CD4-positive, alpha-beta T cell treated with Interleukin-10 for 1 hour (primary cell): ENCODE measurements at regions not wholly inside any gene's neighbourhood (a gene's known extent, or its start where the extent isn't known, plus 50 kb on each side); places are given as distances from the start of the nearest gene placed in this dataset.
"Not testable (repeated sequence)": the region's sequence is repeated elsewhere in the genome, so short reads cannot be mapped to it uniquely, and the experiment has no call there.

Experiments used
- DNase-seq: peaks from one replicate; pipeline ENCODE4 v3.0.0-alpha.2; 2020

DNA sequence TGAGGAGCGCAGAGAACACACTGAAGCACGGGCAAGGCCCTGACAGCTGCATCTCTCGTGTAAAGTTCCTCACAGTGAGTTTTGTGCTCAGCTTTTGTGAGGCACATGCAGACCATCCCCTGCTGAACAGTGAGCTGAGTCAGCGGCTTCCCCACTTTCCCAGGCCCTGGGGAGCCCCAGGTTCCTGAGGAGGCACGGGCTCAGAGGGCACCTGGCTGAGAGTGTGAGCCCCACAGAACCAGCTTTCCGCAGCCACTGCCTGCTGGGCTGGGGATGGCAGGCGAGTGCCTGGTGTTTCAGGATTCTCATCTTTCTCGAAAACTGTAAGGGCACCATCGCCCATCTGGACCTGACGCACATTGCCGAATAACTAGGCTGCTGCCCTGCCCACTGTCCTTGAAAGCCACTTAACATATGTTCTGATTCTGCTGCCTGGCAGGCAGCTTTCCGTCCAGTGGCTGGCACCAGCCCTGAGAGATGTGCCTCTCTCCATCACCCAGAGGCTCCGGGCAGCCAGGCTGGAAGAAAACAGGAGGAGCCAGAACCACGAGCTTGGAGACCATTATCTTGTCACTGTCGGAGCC is 266.7 kb upstream of the FOXF1 start:
- no peak for DNase-seq

DNA sequence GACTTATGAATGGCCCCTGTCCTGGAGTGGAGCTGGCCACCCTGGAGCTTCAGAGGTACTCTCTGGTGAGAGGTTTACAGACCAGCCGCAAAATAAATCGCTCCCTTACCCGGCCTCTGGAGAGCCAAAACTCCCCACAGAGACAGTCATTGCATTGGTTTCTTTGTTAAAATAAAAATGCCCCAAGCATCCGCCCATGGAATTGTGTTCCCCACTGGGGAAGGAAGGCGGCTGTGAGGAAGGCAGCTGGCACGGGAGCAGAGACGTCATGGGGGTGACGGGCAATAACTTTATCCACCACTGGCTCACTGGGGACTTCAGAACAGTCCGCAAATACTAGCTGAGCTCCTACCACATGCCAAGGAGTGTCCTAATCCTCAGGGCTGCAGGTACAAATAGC is 266.2 kb upstream of the FOXF1 start:
- no peak for DNase-seq

DNA sequence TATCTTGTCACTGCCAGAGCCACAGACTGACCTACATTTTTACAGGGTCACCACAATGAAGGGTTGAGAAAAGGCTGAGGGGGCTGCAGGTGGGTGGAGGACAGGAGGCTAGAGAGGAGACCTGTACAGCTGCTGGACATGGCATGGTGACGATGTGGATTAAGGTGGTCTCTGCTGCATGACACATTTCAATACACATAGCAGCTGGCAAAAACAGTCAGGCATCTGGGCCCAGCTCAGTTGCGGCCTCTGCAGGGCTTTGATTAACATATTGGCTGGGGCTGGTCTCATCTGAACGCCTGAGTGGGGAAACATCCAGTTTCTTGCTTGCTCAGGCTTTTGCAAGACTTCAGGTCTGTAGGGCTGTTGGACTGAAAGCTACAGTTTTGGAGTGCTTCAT is 265.4 kb upstream of the FOXF1 start:
- no peak for DNase-seq

DNA sequence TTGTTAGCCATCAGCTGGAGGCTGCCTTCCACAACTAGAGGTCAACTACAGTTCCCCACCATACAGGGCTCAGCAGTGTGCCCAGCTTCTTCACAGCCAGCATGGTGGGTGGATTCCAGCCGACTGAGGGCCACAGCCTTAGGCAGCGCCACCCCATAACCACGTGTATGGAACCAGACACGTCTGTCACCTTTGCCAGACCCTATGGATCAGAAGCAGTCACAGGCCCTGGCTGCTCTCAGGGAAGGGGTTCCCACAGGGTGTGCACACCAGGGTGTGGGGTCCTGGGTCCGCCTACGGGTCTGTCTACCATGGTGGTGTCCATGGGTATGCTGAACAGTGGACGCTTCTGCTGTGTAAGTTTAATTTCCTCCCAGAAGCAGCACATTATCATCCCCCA is 265.0 kb upstream of the FOXF1 start:
- DNase-seq, result no peak

DNA sequence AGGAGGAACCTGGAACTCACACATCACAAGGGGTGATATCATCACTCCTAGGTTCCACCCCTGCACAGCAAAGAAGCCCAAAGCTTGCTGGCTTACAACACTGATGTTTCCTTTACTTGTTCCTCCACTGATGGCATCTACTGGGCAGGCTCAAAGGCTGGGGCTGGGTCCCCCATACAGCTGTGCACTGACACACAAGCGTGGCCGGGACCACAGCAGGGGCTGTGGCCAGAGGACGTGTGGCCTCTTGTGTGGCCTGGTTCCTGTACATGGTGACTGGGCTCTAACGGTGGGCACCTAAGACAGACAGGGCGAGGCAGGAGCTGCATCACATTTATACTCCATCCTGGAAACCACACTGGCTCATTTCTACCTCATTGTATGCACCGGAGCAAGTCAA is 264.4 kb upstream of the FOXF1 start:
- no peak for DNase-seq

DNA sequence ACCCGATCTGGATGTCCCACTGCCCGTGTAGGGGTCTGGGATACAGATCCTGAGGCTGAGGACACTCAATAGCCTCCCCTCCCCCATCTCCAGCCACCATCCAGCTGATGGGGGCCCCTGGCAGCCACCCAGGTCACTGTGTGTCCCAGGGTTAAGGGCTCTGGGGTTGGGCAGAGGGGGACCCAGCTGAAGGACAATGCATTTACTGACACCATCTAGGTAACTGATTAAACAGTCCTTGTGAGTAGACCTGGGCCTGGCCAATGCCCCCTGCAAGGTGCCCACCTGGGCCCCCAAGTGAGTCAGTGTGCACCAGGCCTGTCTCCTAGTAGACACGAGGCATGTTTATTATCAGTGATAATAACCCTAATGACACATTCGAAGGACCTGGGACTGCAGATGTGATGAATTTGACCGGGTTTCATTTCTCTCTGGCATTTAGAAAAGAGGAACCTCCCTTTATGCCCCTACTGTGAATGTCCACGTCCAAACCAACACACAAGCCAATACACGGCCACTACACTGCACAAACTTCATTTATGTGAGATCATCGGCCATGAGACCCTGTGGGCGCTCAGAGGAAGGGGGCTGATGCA is 261.9 kb upstream of the FOXF1 start:
- DNase-seq, result no peak

DNA sequence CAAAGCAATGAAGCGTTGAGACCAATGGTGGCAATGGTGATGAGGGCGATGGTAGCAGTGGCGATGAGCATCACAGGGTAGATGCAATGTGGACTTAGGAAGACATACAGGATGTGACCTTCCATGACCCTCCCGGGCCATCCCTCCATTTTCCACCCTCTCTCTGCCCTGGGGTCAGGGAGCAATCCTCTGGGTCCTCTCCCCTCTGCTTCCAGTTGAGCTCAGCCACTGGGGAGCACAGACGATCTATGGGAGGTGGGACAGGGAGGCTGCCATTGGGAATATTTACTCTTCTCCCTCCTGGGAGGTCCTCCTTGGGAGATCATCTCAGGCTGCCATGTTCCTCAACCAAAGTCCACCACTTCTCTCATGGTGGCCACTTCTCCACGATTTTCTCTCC is 260.7 kb upstream of the FOXF1 start:
- no peak for DNase-seq

DNA sequence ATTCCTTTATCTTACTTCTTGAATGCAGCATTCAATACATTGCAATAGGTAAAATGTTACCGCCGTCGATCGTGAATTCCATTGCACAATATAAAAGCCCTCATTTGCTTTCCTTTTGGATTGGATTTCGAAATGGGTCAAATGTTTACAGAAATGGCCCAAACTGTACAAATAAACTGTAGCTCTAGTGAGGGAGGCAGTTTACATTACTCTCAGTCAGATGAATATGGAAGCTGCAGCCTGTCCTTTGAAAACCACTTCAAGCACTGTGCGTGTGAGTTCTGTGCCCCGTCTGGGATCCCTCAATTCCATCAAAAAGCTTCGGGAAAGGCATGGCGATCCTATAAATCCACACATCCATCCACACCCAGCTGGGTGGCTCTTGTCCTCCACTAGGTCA is 258.6 kb upstream of the FOXF1 start:
- DNase-seq, result no peak

DNA sequence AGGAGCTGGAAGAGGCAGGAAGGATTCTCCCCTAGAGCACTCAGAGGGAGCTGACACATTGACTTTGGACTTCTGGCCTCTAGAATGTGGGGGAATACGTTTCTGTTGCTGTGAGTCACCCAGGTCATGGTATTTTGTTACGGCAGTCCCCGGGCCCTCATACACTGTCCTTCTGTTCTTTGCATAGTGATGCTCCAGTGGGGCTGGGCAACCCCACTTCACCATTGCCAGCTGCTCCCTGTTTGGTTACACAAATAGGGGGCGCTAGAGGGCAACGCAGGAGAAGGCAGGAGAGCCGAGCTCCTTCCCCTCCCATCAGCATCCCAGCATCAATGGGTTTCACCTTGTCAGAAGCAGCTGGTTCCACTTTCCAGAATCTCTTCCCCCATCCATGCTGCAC is 257.7 kb upstream of the FOXF1 start:
- DNase-seq, result no peak

DNA sequence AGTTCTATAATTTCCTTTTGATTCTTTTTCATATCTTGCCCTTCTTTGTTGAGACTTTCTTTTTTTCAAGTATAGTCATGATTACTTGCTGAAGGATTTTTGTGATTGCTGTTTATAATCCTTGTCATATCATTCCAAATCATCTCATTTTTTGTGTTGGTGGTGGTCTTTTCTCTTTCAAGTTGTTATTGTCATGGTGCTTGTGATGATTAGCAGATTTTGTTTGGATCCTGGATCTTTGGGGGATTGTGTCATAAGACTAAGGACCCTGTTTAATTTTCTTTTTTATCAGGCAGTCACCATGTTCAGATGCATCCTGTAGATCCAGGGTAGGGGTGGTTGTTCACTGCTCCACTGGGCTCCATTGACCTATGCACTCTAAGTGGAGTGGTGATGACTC is 254.4 kb upstream of the FOXF1 start:
- no peak for DNase-seq

DNA sequence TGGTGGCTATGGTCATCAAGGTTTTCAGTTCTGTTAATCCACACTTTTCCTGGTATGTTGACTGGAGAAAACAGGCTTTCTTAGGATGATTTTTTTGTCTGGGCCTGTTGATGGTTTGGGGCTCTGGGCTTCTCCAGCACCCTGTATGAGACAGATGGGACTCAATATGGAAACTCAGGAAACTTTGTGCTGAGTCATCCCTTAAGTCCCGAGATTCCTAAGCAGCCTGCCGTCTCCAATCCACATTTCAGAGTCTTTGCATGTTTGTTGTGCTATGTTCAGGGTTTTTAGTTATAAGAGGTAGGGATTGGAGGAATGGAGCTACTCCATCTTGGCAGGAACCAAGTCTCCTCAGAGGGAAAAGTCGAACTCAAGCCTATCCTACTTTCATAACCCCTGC is 253.3 kb upstream of the FOXF1 start:
- DNase-seq, result no peak

DNA sequence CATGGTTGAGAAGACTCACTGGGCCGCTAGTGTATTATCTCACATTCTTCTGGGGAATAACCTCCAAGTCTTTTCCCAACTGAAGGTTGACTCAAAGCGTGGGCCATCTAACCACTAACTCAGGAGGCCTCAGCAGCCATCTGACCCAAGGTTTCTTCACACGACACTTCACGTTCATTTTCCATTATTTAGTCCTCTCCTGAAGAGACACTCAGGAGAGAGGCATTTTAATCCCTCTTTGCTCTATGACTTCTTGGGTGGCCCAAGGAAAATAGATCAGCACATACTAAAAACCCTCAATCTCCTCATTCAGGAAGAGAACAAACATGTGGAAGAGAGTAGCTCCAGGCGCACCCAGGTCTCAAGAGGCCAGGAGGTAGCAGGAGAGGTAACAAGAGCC is 252.8 kb upstream of the FOXF1 start:
- no peak for DNase-seq

DNA sequence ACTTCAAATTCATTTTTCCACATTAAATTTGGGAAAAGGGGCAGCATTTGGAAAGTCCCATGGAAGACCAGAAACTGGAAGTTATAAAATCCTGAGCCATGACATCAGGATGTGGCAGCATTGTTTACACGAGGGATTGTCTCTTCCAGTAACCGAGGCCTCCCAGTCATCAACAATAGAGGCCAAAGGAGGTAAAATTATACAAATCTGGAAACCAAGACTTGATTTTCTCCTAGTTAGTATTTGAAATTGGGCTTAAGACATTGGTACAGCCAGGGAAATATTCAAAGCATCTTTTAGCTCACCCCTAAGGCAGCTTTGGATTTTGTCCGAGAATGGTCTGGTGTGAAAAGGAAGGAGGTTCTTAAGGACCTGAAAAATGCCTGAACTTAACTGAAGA is 251.6 kb upstream of the FOXF1 start:
- no peak for DNase-seq

DNA sequence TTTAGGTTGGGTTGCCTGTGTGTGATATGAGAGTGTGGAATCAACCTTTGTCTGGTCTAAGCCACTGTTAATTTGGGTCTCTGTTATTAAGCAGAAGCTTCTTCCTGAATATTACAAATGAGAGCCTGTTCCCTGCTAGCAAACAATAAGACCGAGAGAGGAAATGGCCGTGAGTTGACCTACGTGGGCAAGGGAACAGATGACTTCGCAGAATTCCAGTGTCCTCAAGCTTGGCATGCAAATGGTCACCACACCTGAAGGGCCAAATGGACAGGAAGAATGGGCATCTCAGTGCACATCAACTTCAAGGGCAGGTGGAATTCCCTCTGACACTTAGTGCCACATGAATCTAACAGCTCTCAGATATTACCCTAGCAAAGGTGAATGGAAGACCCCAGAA is 250.8 kb upstream of the FOXF1 start:
- DNase-seq, result no peak

DNA sequence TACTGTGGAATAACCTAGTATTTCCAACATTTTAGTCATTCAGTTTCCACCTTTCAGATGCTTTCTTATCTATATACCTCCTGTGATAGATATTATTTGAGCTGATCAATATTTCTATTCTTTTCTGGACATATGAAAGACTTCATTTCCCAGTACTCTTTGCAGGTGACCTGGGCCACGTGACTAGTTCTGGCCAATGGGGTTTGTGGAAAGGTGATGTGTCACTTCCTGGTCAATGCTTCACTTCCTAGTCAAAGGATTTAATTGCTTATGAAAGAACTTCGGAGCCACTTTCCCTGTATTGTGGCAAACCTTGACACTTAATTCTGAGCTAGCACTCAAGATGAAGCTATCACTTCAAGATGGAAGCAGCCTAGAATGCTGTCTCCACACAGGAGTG is 248.9 kb upstream of the FOXF1 start:
- DNase-seq, result no peak

DNA sequence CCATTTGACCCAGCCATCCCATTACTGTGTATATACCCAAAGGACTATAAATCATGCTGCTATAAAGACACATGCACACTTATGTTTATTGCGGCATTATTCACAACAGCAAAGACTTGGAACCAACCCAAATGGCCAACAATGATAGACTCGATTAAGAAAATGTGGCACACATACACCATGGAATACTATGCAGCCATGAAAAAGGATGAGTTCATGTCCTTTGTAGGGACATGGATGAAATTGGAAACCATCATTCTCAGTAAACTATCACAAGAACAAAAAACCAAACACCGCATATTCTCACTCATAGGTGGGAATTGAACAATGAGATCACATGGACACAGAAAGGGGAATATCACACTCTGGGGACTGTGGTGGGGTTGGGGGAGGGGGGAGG is 242.7 kb upstream of the FOXF1 start:
- DNase-seq, result not testable (repeated sequence)

DNA sequence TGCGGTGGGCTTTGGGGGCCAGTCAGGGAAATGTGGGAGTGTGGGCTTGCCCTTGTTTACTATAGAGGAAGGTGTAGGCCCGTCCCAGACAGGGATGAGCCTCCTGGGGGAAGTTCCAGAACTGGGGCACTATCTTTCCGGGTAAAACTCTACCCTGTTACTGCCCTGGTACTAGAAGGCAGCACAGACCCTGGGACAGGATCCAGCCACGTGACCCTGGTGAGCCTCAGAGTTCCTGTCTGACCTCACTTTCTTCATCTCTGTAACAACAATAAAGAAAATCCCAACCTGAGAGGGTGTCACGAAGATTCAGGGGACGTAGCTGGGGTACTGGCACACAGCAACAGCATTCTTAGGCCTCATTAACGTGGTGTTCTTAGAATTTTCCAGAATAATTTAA is 239.6 kb upstream of the FOXF1 start:
- DNase-seq, result no peak

DNA sequence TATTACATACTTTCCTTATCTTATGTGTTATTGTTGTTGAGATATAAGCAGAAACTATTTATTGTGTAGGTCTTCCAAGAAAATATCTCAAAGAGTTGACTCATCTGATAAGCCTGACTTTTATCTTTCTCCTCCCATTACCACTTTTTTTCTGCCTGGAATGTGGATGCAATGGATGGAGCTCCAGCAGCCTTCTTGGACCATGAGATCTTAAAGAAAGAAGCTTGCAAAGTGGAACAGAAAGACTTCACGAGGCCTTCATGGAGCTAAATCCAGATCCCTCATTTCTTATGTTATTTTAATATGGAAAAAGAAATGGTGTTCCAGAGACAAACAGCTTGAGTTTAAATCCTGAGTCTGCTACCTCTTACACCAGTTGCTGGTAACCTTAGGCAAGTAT is 237.6 kb upstream of the FOXF1 start:
- DNase-seq, result no peak

DNA sequence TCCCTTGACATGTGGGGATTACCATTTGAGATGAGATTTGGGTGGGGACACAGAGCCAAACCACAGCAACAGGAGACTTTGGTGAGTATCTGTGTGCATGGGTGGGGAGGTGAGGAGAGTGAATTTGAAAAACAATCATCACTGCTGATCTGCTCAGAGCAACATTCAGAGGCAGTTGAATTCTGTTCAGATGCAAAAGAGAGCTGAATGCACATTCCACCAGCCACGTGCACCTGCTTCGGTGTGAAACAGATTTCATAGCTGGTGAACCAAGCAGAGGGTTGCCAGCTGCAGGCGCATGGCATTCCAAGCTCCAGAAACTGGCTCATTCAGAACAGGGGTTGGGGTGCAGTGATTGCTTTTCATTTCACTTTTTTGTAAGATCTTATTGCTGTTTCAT is 233.1 kb upstream of the FOXF1 start:
- DNase-seq, result no peak

DNA sequence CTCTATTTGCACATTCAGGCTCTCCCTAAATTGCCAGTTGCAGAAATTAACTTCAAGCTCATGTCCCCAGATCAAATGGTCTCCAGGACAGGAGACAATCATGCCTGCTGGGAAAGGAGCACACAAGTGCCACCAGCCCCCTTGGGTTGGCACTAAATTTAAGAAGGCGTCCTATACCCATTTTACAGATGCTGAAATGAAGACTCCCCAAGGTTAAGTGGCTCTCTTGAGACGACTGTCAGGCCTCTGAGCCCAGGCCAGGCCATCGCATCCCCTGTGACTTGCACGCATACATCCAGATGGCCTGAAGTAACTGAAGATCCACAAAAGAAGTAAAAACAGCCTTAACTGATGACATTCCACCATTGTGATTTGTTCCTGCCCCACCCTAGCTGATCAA is 232.5 kb upstream of the FOXF1 start:
- DNase-seq, result not testable (repeated sequence)

DNA sequence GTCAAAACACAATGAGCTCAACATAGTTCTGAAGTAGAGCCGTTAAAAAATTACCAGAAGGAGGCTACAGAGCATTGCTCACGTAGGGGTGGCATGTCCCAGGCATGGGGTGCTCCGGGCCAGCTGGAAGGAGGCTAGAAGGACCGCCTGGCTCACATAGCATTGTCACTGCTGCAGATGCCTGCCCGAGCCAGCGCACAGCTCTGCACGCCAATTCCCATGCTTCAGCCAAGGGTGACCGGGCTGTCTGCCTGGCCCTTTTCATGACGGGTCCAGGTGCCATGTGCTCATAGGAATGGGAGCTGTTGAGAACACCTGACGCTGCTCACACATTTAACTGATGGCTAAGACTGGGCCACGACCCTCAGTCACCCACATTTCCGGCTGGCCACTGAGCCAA is 228.9 kb upstream of the FOXF1 start:
- DNase-seq, result no peak

DNA sequence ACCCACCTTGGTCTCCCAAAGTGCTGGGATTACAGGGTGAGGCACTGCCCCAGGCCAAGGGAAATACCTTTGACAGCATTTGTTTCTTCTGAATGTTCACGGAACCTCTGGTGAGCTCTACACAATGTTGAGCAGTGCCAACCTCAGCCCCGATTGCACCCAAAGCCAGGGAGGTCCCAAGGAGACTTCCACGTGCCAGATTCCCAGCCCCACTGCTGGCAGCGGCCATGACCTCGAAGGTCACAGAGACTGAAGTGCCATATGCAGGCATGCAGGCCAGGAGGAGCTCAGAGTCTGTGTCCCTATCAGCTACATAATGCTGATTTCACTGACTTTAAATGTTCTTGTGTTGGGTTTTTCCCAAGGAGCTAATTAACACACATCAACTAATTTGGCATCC is 226.4 kb upstream of the FOXF1 start:
- no peak for DNase-seq

DNA sequence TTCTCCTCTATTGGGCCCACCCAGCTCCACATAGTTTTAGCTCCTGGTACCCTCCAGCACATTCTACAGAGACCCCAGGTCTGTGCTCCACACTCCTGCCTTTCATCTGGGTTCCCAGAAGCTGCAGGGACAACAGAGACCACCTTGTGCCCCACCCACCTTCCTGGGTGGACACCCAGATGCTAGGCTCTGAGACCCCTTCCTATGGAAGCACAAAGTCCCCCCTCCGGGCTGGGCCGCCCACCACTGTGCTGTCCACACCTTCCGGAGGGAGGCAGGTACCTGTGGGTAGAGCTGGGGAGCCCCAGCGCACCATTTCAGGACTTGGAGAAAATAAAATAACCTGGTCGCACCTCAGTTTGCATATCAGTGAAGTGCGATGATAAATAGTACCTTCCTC is 224.9 kb upstream of the FOXF1 start:
- DNase-seq, result no peak

DNA sequence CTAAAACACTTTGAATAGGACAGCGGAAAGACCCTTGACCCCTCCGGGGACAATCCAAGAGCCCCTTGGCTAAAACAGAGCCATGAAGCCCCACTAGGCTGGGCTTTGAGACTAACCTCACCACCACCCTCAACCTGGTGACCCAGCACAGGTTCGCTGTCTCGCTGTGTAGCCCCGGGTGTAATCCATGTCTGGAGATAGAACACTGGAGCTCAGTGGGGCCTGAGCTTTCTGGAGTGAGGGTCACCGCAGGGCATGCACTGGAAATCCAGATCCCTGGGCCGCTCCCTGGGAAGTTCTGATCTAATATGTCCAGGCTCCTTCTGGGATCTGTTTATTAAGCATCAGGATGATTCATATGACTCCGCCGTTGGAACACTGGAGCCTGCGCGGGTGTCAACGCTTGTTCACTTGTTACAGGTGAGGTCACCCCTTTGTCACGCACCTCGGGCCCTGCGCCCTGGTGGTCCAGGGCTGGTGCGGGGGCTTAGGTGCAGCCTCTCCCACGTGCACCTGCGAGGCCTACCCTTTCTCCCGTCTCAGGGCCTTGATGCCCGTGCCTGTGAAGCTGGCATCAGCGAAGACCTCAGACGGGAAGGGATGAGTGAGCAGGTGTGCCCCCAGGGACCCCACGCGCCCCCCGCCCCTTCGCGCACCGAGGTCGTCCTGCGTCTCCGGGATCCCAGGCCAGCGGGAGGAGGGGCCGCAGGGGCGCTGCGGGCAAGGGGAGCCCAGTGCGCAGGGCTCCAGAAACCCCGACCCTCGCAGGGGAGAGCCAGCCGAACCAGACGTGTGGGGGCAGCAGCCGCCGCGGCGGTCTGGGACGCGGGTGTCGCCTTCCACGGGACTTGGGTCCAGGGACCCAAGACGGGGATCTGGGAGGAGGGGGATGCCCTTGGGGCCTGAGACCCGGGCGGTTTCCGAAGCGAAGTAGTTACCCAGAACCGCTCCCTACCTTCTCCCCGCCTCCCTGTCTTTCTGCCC is 224.1 kb upstream of the FOXF1 start:
- DNase-seq, result no peak
